ENCODE measurements at regions not wholly inside any gene's neighbourhood (a gene's known extent, or its start where the extent isn't known, plus 50 kb on each side); places are given as distances from the start of the nearest gene placed in this dataset.

DNA sequence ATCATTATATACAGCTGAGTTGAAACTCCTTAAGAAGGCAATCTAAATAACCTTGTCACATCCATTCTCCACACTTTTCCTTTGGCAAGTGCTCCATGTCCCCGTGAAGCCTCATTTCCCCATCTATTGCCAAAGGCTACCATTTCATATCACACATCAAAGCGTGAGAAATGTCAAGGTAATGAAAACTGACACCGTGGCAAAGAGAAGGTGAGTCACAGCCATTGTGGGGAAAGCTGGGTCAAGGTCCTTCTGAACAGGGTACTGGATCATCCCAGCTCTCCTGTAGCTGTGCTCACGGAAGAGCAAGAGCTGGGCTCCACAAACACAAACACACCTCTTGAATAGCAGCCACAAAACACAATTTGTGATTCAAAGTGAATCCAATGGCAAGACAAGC is 58.2 kb upstream of the REG3G start:
- no peak overlapping the region for H2AK5ac ChIP-seq (ENCODE audit: low read depth, low read length)
- H3K23ac ChIP-seq (ENCODE audit: low read depth, low read length): no peak overlapping the region
- H3K56ac ChIP-seq (ENCODE audit: extremely low read depth, insufficient read depth, low read length): no peak overlapping the region
- ChIA-PET CTCF (no interaction called here), POLR2A (ENCODE audit: unreplicated experiment) (no interaction called here)
- H3K4ac ChIP-seq (ENCODE audit: low read depth, low read length): no peak overlapping the region
- no peak overlapping the region for H4K8ac ChIP-seq (ENCODE audit: low read depth in 2 of 2, low read length in 2 of 2)
- no peak overlapping the region for H3K14ac ChIP-seq (replicated peaks; ENCODE audit: low read depth, low read length)
- TF ChIP-seq ELK1 (IDR thresholded peaks at IDR 0.05; ENCODE audit: borderline replicate concordance, low read depth, low read length) (no peak), MAZ (IDR thresholded peaks at IDR 0.05; ENCODE audit: borderline replicate concordance, low read depth, low read length) (no peak), RAD21 (IDR thresholded peaks at IDR 0.05; ENCODE audit: low read length) (no peak), POLR2A (IDR thresholded peaks at IDR 0.05; ENCODE audit: low read depth, low read length) (no peak), USF2 (IDR thresholded peaks at IDR 0.05; ENCODE audit: low read depth, low read length) (no peak), MXI1 (IDR thresholded peaks at IDR 0.05; ENCODE audit: borderline replicate concordance, low read depth, low read length) (no peak), RCOR1 (IDR thresholded peaks at IDR 0.05; ENCODE audit: insufficient replicate concordance, low read length) (no peak), CHD1 (IDR thresholded peaks at IDR 0.05; ENCODE audit: low read depth, low read length) (no peak)
- no peaks in the 10 kb centered on the region for H3K9me1 ChIP-seq (ENCODE audit: insufficient read depth, low read length)
- H2AFZ ChIP-seq (replicated peaks; ENCODE audit: low read length, poor library complexity): no peak overlapping the region
- no peak overlapping the region for H2AK9ac ChIP-seq (replicated peaks; ENCODE audit: low read depth, low read length, poor library complexity)
- H3K36me3 ChIP-seq (ENCODE audit: control insufficient read depth, insufficient read depth, low read length): no peaks in the 10 kb centered on the region
- no CpG with 5 or more reads among the region's 4 CpGs for WGBS, 2 experiments (ENCODE audit: extremely low coverage in 2 of 2, insufficient read length in 1 of 2)
- H3K27ac ChIP-seq (ENCODE audit: insufficient read depth, low read length): no peak overlapping the region
- H4K20me1 ChIP-seq (ENCODE audit: insufficient read depth, low read length): no peaks in the 10 kb centered on the region
- H3K79me1 ChIP-seq (ENCODE audit: low read depth in 1 of 2, low read length in 2 of 2): no peaks in the 10 kb centered on the region
- H3K4me3 ChIP-seq (ENCODE audit: insufficient read depth, low read depth, low read length): no peak overlapping the region
- peaks cover 7% of the 10 kb centered on the region for H3K9me3 ChIP-seq (ENCODE audit: control insufficient read depth, insufficient read depth, low read length)
- no TSS peak for BruUV-seq (replicated peaks)
- H3K4me1 ChIP-seq (ENCODE audit: control insufficient read depth, insufficient read depth, low read length): no peaks in the 10 kb centered on the region
- no peak for DNase-seq
- in situ Hi-C loops (cut with MboI; ENCODE audit: low sequenced_read_pairs) (no loop called here), intact Hi-C loops (cut with micrococcal nuclease) (no loop called here), dilution Hi-C loops (cut with HindIII; ENCODE audit: low sequenced_read_pairs, unreplicated experiment) (no loop called here)
- no peak overlapping the region for H3K18ac ChIP-seq (ENCODE audit: low read depth, low read length)
- H4K5ac ChIP-seq (ENCODE audit: low read depth, low read length): no peak overlapping the region
- H4K91ac ChIP-seq (ENCODE audit: insufficient read depth, low read depth, low read length): no peak overlapping the region
- H3K27me3 ChIP-seq (ENCODE audit: control insufficient read depth, insufficient read depth, low read length): no peaks in the 10 kb centered on the region
- no peak overlapping the region for H2BK15ac ChIP-seq (ENCODE audit: low read depth, low read length)
- no peak for ATAC-seq (ENCODE audit: low read depth)
- no peak overlapping the region for H2BK5ac ChIP-seq (ENCODE audit: low read depth, low read length, poor library complexity, severe bottlenecking)
- no peak overlapping the region for H2BK120ac ChIP-seq (ENCODE audit: low read depth, low read length)
- H3K9ac ChIP-seq (ENCODE audit: low read depth, low read length): no peak overlapping the region
- no peak overlapping the region for H2BK20ac ChIP-seq (ENCODE audit: low read depth, low read length)
- no peak overlapping the region for H3K4me2 ChIP-seq (ENCODE audit: low read depth, low read length)

Measured in IMR-90 (cell line).